ENCODE measurements at regions not wholly inside any gene's neighbourhood (a gene's known extent, or its start where the extent isn't known, plus 50 kb on each side); places are given as distances from the start of the nearest gene placed in this dataset.

DNA sequence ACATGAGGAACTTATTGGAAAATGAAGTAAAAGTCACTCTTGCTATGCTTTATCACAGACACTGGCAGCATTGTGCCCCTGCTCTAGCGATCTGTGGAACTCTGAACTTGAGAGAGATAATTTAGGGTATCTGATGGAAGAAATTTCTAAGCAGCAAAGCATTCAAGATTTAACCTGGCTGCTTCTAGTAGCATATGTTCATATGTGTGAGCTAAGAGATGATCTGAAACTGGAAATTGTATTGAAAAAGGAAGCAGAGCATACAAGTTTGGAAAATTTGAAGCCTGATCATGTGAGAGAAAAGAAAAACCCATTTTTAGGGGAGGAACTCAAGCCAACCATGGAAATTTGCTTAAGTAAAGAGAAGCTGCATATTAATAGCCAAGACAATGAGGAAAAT, 657.7 kb downstream of the TRAM1L1 start:
- no peak for DNase-seq (ENCODE audit: low spot score)

DNA sequence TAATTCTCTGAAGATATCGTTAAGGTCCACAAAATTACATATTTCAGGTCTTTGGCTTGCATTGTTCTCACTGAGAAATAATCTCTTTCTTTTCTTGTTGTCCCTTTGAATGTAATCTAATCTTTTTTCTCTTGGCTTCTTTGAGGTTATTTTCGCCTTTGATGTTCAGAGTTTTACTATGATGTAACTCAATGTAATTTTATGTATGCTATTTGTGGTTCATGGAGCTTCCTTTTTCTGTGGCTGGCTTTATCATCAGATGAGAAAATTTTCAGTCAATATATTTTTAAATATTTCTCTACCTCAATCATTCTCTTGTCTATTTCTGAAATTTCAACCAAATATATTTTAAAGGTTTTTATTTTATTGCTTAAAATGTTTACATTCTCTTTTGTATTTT, 672.2 kb downstream of the TRAM1L1 start:
- DNase-seq (ENCODE audit: low spot score) = no peak

DNA sequence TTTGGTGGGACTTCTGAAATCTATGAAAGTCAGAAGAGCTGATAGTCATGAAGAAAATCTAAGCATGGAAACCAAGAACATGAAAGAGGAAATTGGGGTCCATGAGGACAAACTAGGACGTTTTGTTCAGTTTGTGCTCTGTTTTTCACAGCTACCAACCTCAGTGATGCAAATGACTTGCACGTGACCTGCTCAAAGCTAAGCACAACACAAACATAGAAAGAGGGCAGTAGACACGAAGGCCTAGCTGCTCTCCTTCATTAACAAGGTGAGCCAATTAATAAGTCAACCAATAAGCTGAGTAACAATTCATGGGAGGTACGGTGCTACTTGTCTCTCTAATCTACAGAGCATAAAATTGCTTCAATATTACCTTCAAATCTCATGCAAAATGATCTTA, 684.1 kb downstream of the TRAM1L1 start:
- no peak for DNase-seq (ENCODE audit: low spot score)

DNA sequence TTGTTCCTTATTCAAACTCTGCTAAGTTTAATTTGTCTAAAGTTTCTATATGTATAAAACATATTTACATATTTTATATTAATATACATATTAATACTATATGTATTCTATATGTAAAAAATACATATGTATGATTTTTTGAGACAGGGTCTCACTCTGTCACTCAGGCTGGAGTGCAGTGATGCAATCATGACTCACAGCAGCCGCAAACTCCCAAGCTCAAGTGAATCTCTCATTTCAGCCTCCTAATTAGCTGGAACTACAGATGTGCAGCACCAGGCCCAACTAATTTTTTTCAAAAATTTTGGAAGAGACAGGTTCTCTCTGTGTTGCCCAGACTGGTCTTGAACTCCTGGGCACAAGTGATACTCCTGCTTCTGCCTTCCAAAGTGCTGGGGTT, 684.9 kb downstream of the TRAM1L1 start:
- DNase-seq (ENCODE audit: low spot score) = no peak

DNA sequence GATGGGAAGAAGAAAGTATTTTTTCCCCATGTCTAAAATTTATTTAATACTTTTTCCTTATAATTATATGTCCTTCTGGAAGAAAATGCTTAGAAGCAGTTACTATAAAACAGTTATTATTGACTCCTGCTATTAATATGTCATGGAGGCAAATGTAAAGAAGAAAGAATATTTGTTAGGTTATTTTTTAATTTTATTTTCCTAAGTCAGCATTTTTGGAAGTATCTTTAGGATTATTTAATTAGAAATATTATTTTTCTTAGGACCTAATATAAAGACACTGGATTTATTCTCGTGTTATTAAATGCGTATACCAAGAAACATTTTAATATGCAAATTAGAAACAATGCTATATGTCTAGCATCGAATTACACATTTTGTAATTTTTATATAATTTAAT, 687.7 kb downstream of the TRAM1L1 start:
- no peak for DNase-seq (ENCODE audit: low spot score)

DNA sequence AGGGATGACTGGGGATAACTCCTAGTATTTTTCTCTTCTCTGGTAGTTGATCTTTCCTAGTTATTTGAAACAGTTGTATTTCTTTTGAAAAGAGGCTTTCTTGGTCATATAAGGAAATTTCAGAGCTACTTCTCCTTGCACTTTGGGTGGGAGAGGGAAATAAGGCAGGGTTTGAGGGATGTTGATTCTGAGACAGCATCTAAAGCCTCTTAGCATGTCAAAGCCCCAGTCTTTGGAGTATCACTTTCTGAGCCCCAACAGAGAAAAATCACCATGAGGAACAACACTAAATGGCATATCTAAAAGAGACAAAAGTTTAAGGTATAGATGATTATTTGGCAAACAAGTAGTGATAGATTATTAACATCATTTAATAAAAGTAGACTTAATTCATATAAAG, 688.1 kb downstream of the TRAM1L1 start:
- DNase-seq (ENCODE audit: low spot score) = no peak

DNA sequence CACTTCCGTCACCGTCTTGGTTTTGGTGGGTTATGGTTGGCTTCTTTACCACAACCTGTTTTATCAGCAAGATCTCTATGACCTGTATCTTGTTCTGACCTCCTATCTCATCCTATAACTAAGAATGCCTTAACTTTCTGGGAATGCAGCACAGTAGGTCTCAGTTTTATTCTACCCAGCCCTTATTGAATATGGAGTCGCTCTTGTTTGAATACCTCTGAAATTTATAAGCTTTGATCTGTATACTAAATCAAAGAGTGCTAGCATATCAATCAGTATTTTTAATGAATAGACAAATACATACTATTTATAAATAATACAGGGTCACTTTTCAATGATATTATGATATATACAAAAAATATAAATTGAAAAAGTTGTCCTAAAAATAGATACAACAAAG, 690.0 kb downstream of the TRAM1L1 start:
- no peak for DNase-seq (ENCODE audit: low spot score)

DNA sequence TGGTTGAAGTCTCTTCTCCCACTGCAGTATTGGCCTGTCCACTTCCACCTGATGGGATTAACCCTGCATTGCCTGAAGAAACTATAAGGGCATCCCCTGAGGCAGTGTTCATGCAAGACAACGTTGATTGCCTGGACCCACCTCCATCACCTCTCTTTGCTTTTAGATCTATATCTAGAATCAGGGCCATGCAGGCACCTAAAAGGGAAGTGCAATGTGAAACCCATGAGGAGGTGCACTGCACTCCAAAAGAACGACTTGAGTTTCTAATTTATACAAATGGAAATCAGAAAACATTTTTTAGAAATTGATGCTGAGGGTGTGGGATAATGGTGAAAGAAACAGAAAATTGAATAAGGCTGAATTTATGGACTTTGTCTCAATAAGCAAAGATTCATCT, 694.4 kb downstream of the TRAM1L1 start:
- DNase-seq (ENCODE audit: low spot score) = no peak

DNA sequence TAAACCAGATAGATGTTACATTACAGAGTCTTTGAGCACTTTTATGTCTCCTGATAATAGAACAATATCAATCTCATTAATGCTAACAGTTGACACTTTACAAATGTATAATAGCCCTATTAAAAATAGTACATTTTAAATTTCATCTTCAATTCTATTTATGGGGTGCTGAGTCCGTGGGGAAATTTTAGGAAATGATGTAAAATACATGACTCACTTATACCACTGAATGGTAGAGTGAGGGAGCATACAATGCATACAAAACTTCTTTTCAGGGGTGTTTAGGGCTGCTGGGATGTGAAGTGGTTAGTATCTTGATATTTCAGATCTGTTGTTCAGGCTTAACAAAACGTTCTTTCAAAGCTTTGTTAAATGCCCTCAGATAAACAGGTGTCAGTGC, 696.2 kb downstream of the TRAM1L1 start:
- no peak for DNase-seq (ENCODE audit: low spot score)

DNA sequence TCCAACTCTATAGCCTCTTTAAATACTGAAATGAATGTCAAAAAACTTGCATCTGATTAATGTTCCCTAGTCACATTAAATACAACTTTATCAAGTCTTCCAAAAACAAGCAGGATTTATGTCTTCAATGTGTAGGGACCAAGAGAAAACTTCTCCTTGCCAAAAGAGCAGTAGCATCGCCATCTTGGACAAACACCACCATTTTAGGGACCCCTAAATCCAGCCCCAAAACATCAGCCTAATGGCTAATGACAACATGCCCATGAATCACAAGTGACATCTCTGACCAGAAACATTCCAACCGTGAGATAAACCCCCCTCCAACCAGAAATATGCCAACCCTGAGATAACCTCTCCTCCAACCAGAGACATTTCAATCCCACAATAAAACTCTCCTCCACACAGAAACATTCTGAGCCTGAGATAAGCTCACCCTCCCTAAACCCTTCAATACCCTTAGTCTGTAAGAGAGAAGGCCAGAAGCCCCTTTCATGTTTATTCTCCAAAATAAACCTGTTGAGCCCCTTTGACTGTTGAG, 697.4 kb downstream of the TRAM1L1 start:
- no peak for DNase-seq (ENCODE audit: low spot score)

DNA sequence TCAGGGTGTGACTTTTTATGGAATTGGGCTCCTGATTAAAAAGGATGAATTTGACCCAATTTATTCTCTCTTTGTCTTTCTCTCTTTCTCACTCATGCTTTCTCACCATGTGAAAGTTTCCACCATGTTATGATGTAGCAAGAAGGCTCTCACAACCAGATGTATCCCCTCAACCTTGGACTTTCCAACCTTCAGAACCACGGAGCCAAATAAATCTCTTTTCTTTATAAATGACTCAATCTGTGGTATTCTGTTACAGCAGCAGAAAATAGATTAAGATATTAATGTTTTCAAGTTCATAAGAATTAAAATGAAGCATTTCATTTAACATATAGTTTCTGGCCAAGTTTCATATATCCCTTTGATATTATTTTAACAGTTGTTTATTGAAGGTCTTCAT, 698.5 kb downstream of the TRAM1L1 start:
- DNase-seq (ENCODE audit: low spot score) = no peak

DNA sequence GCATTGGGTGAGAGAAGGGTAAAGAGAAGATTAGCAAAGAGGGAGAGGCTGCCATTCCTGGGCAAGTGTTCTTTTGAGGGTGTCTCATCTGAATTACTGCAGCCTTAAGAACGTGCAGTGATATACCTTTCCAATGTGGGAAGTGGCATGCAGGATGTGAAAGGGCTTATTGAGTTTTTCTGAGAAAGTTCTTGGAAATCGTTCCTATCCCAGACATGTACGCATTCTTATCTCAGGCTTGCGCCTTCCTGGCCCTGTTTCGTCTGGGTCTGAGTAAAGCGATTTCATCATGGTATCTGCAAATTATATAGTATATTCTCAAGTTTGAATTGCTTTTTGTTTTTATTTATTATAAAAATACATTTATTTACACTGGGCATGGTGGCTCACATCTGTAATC, 699.8 kb downstream of the TRAM1L1 start:
- DNase-seq (ENCODE audit: low spot score) = no peak

DNA sequence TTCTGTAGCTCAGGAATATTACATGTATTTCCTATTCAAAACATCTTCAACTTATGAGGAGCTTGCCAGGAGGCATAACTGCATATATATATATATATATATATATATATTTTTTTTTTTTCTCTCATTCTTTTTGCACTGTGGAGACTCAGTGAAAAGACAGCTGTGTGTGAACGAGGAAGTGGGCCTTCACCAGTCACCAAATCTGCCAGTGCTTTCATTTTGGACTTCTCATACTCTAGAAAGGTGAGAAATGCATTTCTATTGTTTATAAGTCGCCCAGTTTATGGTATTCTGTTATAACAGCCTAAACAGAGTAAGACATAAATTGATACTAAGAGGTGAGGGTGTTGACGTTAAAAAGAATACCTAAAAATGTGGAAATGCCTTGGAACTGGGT, 710.6 kb downstream of the TRAM1L1 start:
- DNase-seq (ENCODE audit: low spot score) = no peak

DNA sequence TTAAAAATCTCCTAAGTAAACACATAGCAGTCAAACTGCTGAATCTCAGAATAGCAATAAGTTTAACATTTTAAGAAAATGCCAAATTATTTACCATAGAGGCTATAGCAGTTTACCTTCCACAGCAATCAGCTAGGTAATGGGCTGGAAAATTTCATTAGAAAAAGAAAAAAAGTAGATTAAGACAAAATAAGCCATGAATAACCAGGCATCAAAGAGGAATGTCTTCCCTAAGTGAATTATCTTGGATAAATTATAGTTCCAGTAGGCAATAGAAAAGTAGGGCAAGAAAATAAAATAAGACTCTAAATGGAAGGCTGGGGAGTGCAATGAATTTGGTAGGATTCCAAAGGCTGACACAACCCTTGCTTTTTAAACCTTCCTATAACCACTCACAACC, 722.8 kb downstream of the TRAM1L1 start:
- DNase-seq (ENCODE audit: low spot score) = no peak

DNA sequence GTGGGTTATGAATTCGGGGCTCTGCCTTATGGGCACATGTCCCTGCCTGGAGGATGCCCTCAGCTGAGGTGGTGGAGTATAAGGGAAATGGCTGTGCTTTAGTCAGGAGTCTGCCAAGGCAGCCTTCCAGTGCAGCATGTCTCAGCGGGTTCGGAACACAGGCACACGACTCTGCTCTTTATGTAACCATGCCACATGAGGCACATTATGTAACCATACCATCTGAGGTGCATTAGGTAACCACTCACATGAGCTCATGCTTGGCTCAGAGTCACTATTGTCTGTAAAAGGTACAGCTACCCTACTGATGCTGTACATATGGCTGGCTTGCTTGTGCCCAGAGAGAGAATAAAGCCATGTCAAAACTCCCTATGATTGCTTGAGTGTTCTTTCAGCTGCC, 723.6 kb downstream of the TRAM1L1 start:
- DNase-seq (ENCODE audit: low spot score) = no peak

DNA sequence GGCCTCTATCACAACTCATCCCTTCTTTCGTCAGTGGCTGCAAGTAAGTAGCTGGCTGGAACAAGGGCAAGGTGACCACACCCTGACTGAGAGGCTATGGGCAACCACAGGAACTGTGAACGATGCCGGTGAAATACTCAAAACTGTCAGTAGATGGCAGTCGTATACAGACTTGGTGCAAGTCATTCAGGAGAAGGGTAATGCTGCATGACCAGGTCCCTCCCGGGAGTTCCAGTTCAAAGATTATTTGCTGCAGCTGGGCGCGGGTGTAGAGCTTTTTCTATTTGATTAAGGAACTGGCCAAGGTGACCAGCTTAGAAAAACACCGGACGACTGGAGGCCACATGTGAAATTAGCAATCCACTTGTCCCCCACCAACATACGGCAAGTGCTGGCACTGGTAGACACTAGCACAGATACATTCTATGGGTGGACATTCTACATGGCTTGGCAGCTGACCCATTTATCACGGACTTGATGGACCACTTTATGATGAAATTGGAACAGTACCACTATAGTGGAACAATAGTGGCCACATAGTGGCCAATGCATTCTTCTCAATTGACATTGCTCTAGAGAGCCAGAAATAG, 726.6 kb downstream of the TRAM1L1 start:
- peak; percentile 76 for DNase-seq (ENCODE audit: low spot score)

DNA sequence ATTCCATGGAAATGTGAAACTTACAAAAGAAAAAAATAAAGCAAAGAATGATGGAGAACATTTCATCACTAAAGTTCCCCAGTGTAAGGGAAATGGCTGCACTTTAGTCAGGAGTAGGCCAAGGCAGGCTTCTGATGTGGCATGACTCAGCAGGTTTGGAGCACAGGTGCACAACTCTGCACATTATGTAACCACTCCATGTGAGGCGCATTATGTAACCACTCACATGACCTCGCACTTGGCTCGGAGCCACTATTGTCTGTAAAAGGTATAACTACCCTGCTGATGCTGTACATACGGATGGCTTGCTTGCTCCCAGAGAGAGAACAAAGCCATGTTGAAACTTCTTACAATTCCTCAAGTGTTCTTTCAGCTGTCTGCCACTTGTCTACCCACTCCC, 727.6 kb downstream of the TRAM1L1 start:
- DNase-seq (ENCODE audit: low spot score) = no peak

DNA sequence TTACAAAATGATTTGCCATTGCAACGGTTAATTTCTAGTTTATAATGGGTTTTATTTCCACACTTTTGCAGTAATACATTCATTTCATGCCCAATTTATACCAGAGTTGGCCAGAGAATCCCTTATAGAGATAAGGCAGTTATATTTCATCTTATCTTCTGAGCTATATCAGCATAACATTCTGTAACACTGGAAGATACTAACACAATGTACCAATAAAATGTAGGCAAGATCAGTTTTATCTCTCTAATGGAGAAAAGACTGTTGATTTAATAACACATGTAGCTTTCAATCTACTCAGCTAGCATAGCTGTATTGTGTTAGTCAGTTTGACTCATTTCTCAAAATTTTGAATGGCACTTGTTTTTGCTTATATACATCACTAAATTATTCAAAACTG, 738.6 kb downstream of the TRAM1L1 start:
- DNase-seq (ENCODE audit: low spot score) = no peak

DNA sequence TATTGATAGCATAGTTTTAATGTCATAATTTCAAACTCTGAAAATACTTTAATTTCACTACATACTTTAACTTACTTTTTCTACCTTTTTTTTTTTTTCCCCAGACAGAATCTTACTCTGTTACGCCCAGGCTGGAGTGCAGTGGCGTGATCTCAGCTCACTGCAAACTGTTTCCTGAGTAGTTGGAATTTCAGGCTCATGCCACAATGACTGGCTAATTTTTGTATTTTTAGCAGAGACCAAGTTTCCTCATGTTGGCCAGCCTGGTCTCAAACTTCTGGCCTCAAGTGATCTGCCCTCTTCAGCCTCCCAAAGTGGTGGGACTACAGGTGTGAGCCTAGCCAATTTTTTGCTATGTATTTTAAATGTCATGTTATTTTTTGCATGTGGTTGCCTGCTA, 741.6 kb downstream of the TRAM1L1 start:
- no peak for DNase-seq (ENCODE audit: low spot score)

DNA sequence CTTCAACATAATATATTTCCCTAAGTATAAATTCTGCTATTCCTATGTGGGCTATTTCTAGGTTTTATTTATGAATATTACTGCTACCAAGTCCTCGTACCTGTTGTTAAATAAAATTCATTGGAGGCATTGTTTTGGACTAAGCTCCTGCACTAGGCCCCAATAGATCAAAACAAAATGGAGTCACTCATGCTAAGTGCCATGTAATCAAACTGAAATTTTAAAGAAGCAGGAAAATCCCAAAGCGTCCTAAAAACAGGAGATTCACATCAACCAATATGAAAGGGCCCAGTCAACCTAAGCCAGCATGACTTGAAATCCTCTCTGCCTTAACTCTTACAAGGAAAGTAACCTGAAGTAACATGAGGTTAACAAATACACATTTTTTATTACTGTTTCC, 743.2 kb downstream of the TRAM1L1 start:
- no peak for DNase-seq (ENCODE audit: low spot score)

DNA sequence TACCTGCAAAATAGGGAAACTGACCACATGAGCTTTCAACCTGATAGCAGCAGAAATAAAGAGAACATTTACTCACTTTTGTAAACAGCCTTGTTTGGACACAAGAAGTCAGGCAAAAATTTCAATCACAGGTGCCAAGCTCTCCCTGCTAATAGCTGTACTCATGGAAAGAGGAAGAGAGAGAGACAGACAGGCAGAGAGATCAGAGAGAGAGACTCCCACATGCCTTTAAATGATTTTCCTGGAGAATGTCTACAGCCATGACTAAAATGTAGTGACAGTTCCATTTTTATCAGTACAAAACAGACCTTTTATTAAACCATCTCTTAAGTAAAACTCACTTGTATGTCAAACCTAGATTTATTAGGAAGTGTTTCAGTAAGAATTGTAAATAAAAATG, 752.9 kb downstream of the TRAM1L1 start:
- no peak for DNase-seq (ENCODE audit: low spot score)

DNA sequence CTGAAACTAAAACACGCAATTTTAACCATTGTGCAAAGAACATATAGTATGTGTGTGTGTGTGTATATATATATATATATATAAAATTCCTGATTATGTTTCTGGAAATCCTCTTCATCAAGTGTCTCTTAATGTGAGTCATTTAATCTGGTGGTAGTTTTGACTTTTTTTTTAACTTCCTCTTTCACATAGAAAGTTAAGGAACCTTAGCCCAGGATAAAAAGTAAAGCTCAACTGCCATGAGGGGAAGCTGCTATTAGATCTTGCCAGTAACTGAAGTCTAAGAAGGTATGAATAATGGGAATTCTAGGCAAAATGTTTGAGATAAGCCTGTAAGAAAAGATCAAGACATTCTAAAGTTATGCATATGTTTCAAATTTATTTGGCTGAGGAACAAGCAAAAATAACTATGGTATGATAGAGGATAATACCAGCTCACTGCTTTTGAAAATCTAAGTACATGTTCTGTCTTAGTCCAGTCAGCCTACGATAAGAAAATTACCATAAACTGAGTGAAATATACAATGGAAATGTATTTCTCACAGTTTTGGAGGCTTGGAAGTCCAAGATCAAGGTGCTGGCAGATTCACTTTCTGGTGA, 757.0 kb downstream of the TRAM1L1 start:
- no peak for DNase-seq (ENCODE audit: low spot score)

DNA sequence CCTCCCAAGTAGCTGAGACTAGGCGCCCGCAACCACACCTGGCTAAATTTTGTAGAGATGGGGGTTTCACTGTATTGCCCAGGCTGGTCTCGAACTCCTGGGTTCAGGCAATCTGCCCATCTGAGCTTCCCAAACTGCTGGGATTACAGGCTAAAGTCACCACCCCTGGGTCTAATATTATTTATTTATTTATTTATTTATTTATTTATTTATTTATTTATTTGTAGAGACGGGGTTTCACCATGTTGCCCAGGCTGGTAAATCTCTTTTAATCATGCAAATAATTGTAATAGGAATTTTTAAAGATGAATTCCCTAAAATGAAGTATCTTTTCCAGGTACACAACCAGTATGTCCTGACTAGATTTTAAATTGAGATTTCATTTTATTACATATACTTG, 761.8 kb downstream of the TRAM1L1 start:
- DNase-seq (ENCODE audit: low spot score) = no peak

DNA sequence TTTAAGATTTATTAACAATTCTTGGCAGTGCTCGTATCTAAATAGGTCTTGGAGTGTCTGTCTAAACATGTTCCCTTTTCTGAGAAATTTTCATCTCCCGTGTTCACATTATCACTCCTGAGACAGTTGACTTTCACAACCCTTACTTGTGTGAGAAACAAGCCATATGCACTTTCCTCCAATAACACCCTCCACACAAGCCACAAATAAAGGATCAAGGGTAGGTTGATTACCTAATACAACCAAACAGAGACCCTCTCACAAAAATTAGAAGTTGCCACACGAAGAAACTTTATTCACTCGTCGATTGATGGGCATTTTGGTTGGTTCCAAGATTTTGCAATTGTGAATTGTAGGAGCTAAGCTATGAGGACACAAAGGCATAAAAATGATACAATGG, 763.9 kb downstream of the TRAM1L1 start:
- no peak for DNase-seq (ENCODE audit: low spot score)
